Panc1 (cell line): ENCODE measurements at regions not wholly inside any gene's neighbourhood (a gene's known extent, or its start where the extent isn't known, plus 50 kb on each side); places are given as distances from the start of the nearest gene placed in this dataset.

ENCODE experiments used
- ATAC-seq: fragments of 200-7000 bp; cut with Tn5 transposase; 2 replicates; pipeline ENCODE4 v1.9.1; 2020; ENCODE audit warnings: mild to moderate bottlenecking, moderate library complexity
- BruUV-seq: library from RNA; stranded (reverse); fragments of 400-500 nt; replicated peaks from 2 replicates; lab custom pipeline; 2021; lab: Mats Ljungman, UMichigan
- CTCF ChIA-PET: fragments of 300-600 bp; sonication (Branson Sonifier 250); formaldehyde crosslinking; loops from one replicate; lab custom pipeline; 2022; ENCODE audit warnings: antibody characterized with exemption; lab: Charles Lee
- POLR2A ChIA-PET: fragments of 300-600 bp; sonication (Branson Sonifier 250); formaldehyde crosslinking; loops from one replicate; lab custom pipeline; 2022; ENCODE audit warnings: antibody characterized with exemption; lab: Charles Lee
- DNase-seq: peaks from one replicate; pipeline ENCODE4 v3.0.0-alpha.2; 2010; ENCODE audit warnings: low read depth, low spot score
- H3K27ac ChIP-seq: 2 replicates; pipeline ENCODE4 v1.5.1; 2011; ENCODE audit warnings: mild to moderate bottlenecking, low read length, inconsistent platforms
- H3K27me3 ChIP-seq: fragments of 200-500 bp; sonication (Bioruptor generic); 2 replicates; pipeline ENCODE4 v1.6.0; 2014; ENCODE audit warnings: low read length, inconsistent platforms; ENCODE audit not compliant: control insufficient read depth, insufficient read depth
- H3K36me3 ChIP-seq: fragments of 200-500 bp; sonication (Bioruptor generic); 2 replicates; pipeline ENCODE4 v1.5.1; 2014; ENCODE audit warnings: inconsistent platforms, mild to moderate bottlenecking, low read length, moderate library complexity; ENCODE audit not compliant: control insufficient read depth, insufficient read depth
- H3K4me1 ChIP-seq: 2 replicates; pipeline ENCODE4 v1.5.1; 2011; ENCODE audit warnings: inconsistent platforms, mild to moderate bottlenecking, low read length, moderate library complexity; ENCODE audit not compliant: control insufficient read depth, insufficient read depth
- H3K4me3 ChIP-seq, 2 experiments: 2 replicates each; pipeline ENCODE4 v1.5.1; 2011 to 2012; ENCODE audit warnings: low read depth in 2 of 2, low read length in 2 of 2, mild to moderate bottlenecking in 2 of 2, inconsistent platforms in 1 of 2, moderate library complexity in 1 of 2
- H3K9me3 ChIP-seq: fragments of 200-500 bp; sonication (Bioruptor generic); 2 replicates; pipeline ENCODE4 v1.5.1; 2014; ENCODE audit warnings: low read depth, mild to moderate bottlenecking, inconsistent platforms, low read length, moderate library complexity; ENCODE audit not compliant: control insufficient read depth, insufficient read depth
- CTCF ChIP-seq: fragments of 450-650 bp; IDR thresholded peaks from 2 replicates; pipeline ENCODE4 v1.5.1; 2017; ENCODE audit warnings: mild to moderate bottlenecking
- POLR2AphosphoS5 ChIP-seq: IDR thresholded peaks from 2 replicates; pipeline ENCODE4 v1.6.1; 2012; ENCODE audit warnings: mild to moderate bottlenecking, low read depth, low read length, moderate library complexity
- REST ChIP-seq, 2 experiments: IDR thresholded peaks; 2 replicates each; pipeline ENCODE4 v1.6.1; 2011 to 2012; ENCODE audit warnings: low read depth in 2 of 2, control low read depth in 1 of 2, low read length in 1 of 2, mild to moderate bottlenecking in 1 of 2, moderate library complexity in 1 of 2; ENCODE audit not compliant: insufficient read depth in 1 of 2
- SIN3A ChIP-seq: IDR thresholded peaks from 2 replicates; pipeline ENCODE4 v1.6.1; 2012; ENCODE audit warnings: low read depth, mild to moderate bottlenecking, low read length, moderate library complexity, borderline replicate concordance; ENCODE audit not compliant: insufficient read depth
- TCF7L2 ChIP-seq: IDR thresholded peaks from 2 replicates; pipeline ENCODE4 v1.6.1; 2011; ENCODE audit warnings: mild to moderate bottlenecking, low read depth, low read length, inconsistent platforms
- in situ Hi-C: cut with HindIII; loops from 2 replicates; pipeline ENCODE4 v1.10.0; 2016; ENCODE audit warnings: low sequenced_read_pairs, low pct_unique_long_range_greater_than_20kb
- intact Hi-C: fragments of 100-400 bp; cut with micrococcal nuclease; formaldehyde crosslinking; loops from one replicate; pipeline ENCODE4 v1.10.0; 2022; ENCODE audit not compliant: unreplicated experiment

GRCh38 chr9:110047232-110047954 lies 160.6 kb downstream of the C9orf152 start:
- no peaks in the 10 kb centered on the region for H3K9me3 ChIP-seq
- CTCF ChIA-PET = no interaction called here
- POLR2A ChIA-PET = no interaction called here
- H3K36me3 ChIP-seq = no peaks in the 10 kb centered on the region
- H3K27ac ChIP-seq = no peak overlapping the region
- H3K27me3 ChIP-seq = no peaks in the 10 kb centered on the region; the same call in 1 of the 2 replicates
- H3K4me3 ChIP-seq = no peak overlapping the region; a peak in 1 of 4 replicates
- TF ChIP-seq TCF7L2 (no peak), POLR2AphosphoS5 (no peak), SIN3A (no peak), CTCF (no peak), REST (IDR thresholded peaks at IDR 0.05; ENCODE audit: insufficient read depth in 1 of 2, low read depth in 2 of 2, low read length in 1 of 2) (no peak)
- in situ Hi-C loops (no loop called here), intact Hi-C loops (no loop called here)
- no peaks in the 10 kb centered on the region for H3K4me1 ChIP-seq
- no peak for DNase-seq
- BruUV-seq = no TSS peak
- ATAC-seq = no peak

- no peaks in the 10 kb centered on the region for H3K9me3 ChIP-seq
- ATAC-seq (no peak), DNase-seq (no peak)
- H3K27me3 ChIP-seq = no peaks in the 10 kb centered on the region; the same call in 1 of the 2 replicates
- in situ Hi-C loops = no loop called here
- ChIA-PET CTCF (no interaction called here), POLR2A (no interaction called here)
- intact Hi-C loops = no loop called here
- BruUV-seq = no TSS peak
- H3K4me1 ChIP-seq = no peaks in the 10 kb centered on the region
- H3K36me3 ChIP-seq = no peaks in the 10 kb centered on the region
- TF ChIP-seq SIN3A (no peak), CTCF (no peak), REST (IDR thresholded peaks at IDR 0.05; ENCODE audit: insufficient read depth in 1 of 2, low read depth in 2 of 2, low read length in 1 of 2) (no peak), TCF7L2 (no peak), POLR2AphosphoS5 (no peak)
- H3K4me3 ChIP-seq = peak overlapping the region; percentile 57 to 77
- H3K27ac ChIP-seq = no peak overlapping the region
These were observed 160.0 kb downstream of the C9orf152 start for GRCh38 chr9:110047955-110048402.
